NB4 (cell line): ENCODE measurements at regions not wholly inside any gene's neighbourhood (a gene's known extent, or its start where the extent isn't known, plus 50 kb on each side); places are given as distances from the start of the nearest gene placed in this dataset.

Experiments used
- DNase-seq: peaks from one replicate; pipeline ENCODE4 v3.0.0; 2010; ENCODE audit warnings: low read depth
- H3K4me3 ChIP-seq: one replicate; pipeline ENCODE4 v1.5.1; 2011; ENCODE audit warnings: mild to moderate bottlenecking, low read depth, low read length, moderate library complexity
- CTCF ChIP-seq: IDR thresholded peaks from one replicate; pipeline ENCODE4 v1.5.1; 2012; ENCODE audit warnings: low read depth, low read length
- MAX ChIP-seq: IDR thresholded peaks from 2 replicates; pipeline ENCODE4 v1.6.1; 2011; ENCODE audit warnings: low read depth, low read length
- MYC ChIP-seq: IDR thresholded peaks from 2 replicates; pipeline ENCODE4 v1.6.1; 2011; ENCODE audit warnings: low read depth, low read length
- POLR2A ChIP-seq: IDR thresholded peaks from 2 replicates; pipeline ENCODE4 v1.6.1; 2011; ENCODE audit warnings: mild to moderate bottlenecking; ENCODE audit not compliant: insufficient read length; ENCODE audit errors: extremely low read depth

GRCh38 chr16:52727441-52727840, 180.5 kb upstream of the TOX3 start:
- TF ChIP-seq MAX (no peak), CTCF (no peak), POLR2A (no peak), MYC (no peak)
- no peak overlapping the region for H3K4me3 ChIP-seq
- no peak for DNase-seq

GRCh38 chr16:52725461-52725860, 178.5 kb upstream of the TOX3 start:
- no peak for DNase-seq
- TF ChIP-seq CTCF, result no peak
- TF ChIP-seq MYC, result no peak
- no peak for TF ChIP-seq MAX
- no peak for TF ChIP-seq POLR2A
- no peak overlapping the region for H3K4me3 ChIP-seq

GRCh38 chr16:52725043-52725442, 178.1 kb upstream of the TOX3 start:
- DNase-seq, result no peak
- TF ChIP-seq MAX (no peak), POLR2A (no peak), CTCF (no peak), MYC (no peak)
- H3K4me3 ChIP-seq, result no peak overlapping the region

- TF ChIP-seq MYC (no peak), MAX (no peak), CTCF (no peak), POLR2A (no peak)
- no peak for DNase-seq
- H3K4me3 ChIP-seq, result no peak overlapping the region
Observed at GRCh38 chr16:52721331-52721730, 174.4 kb upstream of the TOX3 start.

- no peak overlapping the region for H3K4me3 ChIP-seq
- DNase-seq, result no peak
- TF ChIP-seq MAX (no peak), POLR2A (no peak), CTCF (no peak), MYC (no peak)
Observed at GRCh38 chr16:52718046-52718445, 171.1 kb upstream of the TOX3 start.

GRCh38 chr16:52713740-52714139, 166.8 kb upstream of the TOX3 start:
- no peak overlapping the region for H3K4me3 ChIP-seq
- DNase-seq, result no peak
- TF ChIP-seq MAX (no peak), CTCF (no peak), POLR2A (no peak), MYC (no peak)
